GM19468 (cell line): ENCODE measurements at regions not wholly inside any gene's neighbourhood (a gene's known extent, or its start where the extent isn't known, plus 50 kb on each side); places are given as distances from the start of the nearest gene placed in this dataset.

Source experiments
- ATAC-seq: cut with Tn5 transposase; IDR thresholded peaks from one replicate; pipeline ENCODE4 v1.9.1; 2021; ENCODE audit warnings: mild to moderate bottlenecking, moderate library complexity, moderate number of reproducible peaks; ENCODE audit not compliant: unreplicated experiment; ENCODE audit errors: extremely low read depth

DNA sequence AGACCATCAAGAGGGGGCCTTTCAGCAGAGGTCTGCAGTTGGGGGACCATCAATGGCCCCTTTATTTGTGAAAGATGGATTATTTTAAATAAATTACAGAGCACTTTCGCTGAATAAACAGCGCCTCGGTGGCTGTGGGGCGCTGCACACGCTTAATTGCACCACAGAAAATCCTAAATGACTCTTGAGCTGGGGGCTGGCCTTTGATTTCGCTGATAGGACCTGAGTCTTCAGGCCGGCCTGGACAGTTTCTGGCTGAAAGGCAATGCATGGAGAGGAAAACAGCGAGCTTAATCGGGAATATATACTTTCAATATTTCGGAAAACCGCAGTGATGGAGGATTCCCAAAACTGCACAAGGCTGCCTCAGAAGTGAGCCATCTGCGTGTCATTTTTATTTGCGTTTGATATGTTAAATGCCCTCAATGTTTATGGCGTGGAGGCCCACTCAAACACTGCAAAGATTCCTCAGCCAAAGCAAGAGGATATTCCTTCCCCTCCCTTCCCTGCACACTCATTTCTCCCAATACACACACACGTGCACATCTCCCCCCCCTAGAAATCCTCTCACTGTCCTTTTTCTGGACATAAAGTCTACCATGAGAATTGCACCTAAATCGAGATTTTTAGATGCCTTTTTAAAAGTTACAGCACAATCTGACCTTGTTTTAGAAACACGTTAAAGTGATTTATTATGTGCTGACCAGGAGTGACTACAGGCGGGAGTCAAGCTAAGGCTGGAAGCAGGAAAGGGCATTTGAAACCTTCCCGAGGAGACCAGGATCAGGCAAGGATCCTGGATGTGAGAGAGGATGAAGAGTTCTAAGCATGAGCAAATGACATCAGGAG lies 340.7 kb downstream of the RAB28 start:
- ATAC-seq, result no peak

GRCh38 chr4:13142726-13143125 lies 341.4 kb downstream of the RAB28 start:
- ATAC-seq, result no peak

GRCh38 chr4:13142191-13142590 lies 341.9 kb downstream of the RAB28 start:
- ATAC-seq, result no peak

DNA sequence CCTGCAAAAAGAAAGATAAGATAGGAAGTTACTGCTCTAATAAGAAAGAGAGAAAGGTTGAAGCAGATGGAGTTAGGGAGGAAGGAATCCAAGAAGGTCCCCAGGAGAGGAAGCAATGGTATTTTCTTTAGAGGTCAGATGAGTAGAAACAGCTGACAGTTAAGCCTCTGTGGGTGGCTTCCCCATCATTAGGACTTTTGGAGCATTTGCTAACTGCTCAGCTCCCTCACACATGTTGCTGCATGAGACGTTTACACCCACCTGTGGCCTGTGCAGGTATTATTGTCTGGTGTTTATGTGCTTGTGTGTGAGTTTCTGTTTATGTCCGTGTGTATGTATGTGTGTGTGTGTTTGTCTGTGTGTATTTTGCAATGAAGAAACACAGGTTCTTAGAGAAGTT lies 346.8 kb downstream of the RAB28 start:
- ATAC-seq, result no peak

GRCh38 chr4:13133700-13134099 lies 350.4 kb downstream of the RAB28 start:
- ATAC-seq, result no peak

DNA sequence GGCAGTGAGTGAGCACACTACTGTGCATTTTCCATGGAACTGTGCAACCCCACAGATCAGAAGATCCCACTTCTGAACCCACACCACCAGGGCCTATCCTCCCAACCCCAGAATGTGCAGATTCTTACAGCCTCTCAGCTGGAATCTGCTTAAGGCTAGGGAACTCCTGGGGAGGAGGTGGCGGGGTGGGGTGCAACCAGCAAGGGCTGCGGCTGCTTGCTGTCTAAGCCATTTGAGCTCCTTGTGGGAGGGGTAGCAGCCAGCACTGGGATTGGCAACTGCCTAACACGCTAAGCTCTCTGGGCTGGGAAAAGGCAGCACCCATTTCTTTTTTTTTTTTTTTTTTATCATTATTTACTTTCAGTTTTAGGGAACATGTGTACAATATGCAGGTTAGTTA lies 353.3 kb downstream of the RAB28 start:
- ATAC-seq, result no peak

DNA sequence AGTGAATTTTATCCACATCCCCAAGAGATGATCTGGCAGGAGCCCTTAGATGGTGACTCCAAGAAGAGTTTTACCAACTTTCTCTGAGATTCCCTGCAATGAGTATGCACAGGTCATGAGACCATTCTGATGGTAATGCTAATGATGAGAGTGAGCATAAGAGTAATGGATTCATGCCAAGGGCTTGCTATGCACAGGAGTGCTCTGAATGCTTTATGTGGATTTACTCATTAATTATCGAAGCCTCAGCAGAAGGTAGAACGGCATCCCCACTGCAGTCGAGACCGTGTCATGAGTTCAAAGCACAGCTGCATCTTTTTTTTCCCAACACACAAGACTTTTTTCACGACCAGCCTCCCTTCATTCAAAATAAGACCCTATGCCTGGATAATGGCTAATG lies 355.0 kb downstream of the RAB28 start:
- no peak for ATAC-seq

DNA sequence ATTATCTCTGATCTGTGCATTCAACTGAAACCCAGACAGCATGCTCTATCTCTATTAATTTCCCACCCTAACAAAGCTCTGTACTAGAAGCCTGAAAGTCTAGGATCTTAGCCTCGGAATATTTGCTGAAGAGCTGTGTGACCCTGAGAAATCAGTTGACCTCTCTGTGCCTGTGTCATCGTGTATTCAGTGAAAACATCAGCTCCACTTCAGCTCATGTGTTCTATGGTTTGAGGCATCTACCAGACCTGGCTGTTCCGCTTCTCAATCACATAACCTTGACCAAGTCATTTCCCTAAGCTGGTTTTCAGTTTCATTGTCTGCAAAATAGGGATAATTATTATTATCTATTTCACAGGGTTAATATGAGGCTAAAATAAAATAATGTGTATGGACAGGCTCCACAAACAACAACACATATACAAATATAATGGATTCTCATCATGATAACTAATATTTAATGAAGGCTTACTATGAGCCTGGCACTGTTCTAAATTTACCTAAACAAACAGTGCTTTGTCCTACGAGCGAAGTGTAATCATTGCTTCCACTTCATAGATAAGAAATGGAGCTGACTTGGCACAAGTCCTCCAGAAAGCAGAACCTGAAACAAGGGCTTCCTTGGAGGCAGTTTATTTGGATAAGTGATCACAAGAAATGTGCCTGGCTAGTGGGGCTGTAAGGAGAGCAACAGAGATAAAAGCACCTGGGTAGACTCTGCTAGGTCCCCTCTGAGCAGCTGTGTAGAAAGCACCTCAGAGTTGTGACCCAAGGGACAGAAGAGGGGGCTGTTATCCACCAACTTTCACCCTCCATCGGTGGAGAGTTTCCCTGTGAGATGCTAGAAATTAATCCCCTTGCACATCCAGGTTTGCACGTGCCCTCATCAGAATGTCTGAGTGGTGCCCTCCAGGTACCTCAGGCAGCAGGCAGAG lies 356.9 kb downstream of the RAB28 start:
- ATAC-seq, result no peak

GRCh38 chr4:13118633-13119032 lies 365.5 kb downstream of the RAB28 start:
- ATAC-seq, result no peak

DNA sequence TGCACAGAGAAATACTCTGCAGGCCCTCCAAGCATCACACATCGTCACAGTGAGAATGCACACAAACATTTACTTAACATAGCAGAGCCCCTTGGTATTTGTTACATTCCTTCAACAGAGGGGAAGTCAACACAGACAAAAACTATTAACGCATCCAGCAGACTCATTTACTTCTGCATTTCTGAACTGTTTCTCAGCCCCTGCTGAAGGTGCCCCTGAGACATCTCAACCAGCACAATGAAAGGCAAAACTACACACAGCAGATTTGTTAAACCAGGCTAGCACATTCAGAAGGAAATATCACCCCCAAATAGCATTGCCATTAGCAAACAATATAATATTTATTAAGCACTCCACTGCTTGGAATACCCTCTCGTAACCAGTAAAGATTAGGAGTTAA lies 367.0 kb downstream of the RAB28 start:
- ATAC-seq, result no peak

GRCh38 chr4:13112030-13112429 lies 372.1 kb downstream of the RAB28 start:
- no peak for ATAC-seq

DNA sequence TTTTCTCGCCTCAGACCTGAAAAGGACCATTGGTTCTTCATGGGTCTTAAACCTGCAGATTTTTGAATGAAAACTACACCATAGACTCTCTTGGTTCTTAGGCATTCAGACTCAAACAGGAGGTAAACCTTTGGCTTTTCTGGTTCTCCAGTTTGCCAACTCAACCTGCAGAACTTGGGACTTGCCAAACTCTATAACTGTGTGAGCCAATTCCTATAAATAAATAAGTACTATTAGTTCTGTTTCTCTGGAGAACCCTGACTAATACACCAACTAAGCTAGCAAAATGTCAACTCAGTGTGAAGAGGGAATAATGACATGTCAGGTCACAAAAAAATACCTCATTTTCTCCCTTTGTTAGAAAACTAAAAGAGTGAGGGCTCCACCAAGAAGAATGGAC lies 374.6 kb downstream of the RAB28 start:
- ATAC-seq, result no peak

GRCh38 chr4:13108096-13108495 lies 376.0 kb downstream of the RAB28 start:
- no peak for ATAC-seq

DNA sequence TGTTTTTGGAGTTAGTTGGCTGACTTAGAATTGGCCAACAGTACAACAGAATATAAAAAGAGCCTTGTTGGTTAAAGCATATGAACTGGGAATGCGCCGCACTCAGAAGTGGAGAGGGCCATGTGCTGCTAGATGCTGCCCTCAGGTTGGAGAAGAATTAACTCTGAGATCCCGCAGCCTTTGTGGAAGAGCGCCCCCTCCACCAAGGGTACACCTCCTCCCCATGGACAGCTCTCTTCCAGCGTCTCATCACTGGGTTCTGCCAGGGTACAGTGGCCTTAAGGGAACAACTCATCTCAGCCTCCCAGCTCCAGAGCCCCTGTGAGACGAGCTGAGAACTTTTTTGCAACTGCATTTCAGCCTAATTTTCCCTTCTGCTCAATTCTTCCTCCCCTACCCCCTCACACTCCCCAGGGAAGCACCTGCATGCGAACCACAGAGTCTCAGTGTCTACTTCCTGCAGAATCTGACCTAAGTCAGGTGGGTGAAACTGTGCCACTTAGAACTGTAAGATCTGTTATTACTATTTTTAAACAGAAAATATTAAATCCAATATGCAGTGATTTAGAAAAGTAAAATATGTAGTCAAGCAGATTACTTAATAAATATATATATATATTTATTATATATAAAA lies 380.6 kb downstream of the RAB28 start:
- ATAC-seq, result no peak

DNA sequence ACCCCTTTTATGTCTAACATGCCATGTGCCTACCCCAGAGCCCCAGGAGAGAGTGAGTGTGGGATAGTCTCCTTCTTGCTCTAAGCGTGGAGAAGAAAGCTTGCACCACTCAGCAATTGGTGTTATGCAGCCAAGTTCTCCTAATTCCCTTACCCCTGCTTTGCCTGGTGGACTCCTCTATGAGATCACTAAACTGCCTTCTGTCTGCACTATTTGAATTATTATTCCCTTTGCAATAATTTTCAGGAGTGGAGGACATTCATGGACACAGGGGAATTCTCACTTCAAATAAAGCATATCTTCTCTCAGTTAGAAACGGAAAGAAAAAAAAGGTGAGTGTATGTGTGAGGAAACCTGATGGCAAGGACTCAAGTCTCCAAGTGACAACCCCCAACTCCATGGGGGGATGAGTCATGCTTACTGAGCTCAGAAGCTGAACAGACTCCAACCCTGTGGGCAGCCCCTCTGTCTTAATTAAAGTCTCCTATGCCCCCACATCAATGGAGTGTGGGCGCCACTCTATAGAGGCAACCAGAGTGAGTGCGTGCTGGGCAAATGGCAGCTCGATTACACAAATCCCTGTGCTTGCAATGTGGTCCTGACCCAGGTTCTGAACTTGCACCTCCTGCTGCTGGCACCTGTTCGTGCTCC lies 381.9 kb downstream of the RAB28 start:
- no peak for ATAC-seq

GRCh38 chr4:13097971-13098370 lies 386.2 kb downstream of the RAB28 start:
- no peak for ATAC-seq

- ATAC-seq, result no peak
Observed at GRCh38 chr4:13095722-13096121, 388.4 kb downstream of the RAB28 start.

GRCh38 chr4:13093170-13093569 lies 391.0 kb downstream of the RAB28 start:
- no peak for ATAC-seq

- no peak for ATAC-seq
Observed at GRCh38 chr4:13092702-13093101, 391.4 kb downstream of the RAB28 start.

- ATAC-seq, result no peak
Observed at GRCh38 chr4:13089659-13089998, 394.5 kb downstream of the RAB28 start.
